Hypothalamus (tissue), 51 donors: ENCODE measurements at regions not wholly inside any gene's neighbourhood (a gene's known extent, or its start where the extent isn't known, plus 50 kb on each side); places are given as distances from the start of the nearest gene placed in this dataset.

ENCODE experiments used
- DNase-seq, 51 donors: peaks; one replicate each; lab custom pipeline; 2025; lab: John Stamatoyannopoulos, UW

DNA sequence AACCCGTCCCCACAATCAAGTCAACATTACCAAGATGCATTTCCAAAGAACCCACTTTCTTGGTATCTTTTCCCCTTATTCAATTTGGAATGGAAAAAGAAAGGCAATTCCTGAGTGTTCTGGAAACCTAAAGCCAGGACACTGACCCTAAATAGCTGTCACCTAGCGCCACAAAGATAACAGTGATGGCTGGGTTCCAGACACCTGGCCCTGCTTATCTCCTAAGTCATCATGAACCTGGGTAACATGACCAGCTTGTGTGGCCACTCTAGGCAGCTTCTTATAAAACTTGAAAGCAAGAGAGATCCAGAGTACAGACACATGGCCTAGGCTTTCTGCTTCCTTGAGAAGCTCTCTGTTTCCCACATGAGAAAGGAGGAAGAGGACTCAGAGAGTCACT, 95.4 kb downstream of the BOD1L2 start:
- DNase-seq = no peak

DNA sequence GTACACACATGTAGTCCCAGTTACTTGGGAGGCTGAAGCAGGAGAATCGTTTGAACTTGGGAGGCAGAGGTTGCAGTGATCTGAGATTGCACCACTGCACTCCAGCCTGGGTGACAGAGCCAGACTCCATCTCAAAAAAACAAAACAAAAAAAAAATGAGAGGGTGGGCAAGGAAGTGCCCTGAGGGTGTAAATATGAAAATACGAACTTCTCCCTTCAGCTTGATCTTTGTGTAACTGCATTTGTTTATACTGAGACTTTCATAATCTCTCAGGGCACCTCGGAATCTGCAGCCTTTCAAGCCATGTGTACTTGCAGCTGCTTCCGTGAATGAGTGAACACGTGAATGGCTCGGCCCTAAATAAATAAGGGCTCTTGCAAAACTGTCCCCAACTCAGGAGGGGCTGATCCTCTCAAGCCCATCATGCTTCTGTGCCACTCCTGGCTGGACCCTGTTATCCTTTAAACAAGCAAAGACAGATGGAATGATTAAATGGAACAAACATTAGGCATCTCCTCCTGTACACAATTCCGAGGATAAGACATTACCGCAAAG, 96.8 kb downstream of the BOD1L2 start:
- DNase-seq = no peak

DNA sequence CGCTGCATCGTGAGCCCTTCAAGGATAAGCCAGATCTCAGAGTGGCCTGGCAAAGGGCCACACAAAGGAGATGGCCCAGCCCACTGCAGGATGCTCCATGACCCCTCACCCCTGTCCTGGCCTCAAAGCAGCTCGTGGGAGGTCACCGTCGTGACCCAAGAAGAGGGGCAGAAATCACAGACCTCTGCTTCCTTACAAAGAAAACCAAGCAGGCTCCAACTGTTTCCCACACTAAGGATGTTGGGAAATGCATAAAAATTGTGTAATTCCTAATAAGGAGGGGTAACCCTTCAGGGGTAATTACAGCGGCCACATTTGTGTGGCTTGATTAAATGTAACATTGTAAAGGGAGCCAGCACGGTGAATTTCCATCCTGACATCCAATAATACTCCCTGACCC, 102.3 kb downstream of the BOD1L2 start:
- no peak for DNase-seq

DNA sequence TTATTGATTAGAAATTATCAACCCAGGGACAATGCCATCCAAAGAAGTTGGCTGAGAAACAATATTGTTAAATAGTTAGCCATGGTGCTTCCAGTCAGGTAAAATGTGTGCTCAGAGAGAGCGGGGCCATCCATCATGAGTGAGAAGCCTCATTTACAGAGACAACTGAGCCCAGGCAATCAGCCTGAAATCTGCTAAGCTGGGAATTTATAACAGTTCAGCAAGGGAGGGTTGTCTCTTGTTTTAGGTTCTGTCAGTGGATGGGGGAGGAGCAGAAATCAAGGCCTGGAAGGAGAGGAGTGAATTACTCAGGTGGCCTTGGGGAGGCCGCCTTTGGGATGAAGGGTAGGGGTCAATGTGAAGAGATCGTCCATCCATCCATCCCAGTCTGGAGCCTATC, 102.5 kb upstream of the ST8SIA3 start:
- no peak for DNase-seq

DNA sequence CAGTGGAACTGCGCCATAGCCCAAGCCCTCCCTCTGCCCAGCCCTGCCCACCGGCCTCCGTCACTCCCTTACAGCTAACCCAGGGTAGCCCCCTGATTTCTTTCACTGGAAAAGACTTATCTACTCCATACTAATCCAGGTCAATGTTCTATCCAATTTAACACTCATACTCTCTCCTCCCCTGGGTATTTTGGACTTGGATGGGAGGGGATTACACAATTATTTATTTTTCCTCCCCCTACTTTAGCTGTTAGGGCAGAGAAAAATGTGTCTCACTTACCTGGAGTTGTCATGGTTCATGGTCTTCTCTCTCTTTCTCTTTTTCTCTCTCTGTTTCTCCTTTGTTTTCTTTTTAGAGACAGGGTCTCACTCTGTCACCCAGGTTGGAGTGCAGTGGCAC, 100.6 kb upstream of the ST8SIA3 start:
- no peak for DNase-seq

DNA sequence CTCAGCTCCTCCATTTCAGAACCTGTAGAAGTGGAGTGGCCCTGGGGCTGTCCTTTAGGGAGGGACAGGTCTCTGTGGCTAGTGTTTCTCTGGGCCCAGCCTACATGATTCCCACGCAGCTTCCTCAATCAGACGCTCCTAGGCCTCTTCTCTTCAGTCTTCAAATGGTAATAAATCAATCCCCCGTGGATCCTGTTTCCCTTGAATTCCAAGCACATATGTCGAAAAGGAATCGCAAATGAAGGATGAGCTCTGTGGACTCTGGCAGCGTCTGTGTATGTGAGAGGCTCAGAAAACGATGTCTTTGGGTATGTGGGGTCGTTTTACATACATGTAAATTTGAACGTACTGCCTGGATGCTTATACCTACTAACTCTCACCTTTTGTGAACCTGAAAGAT, 98.5 kb upstream of the ST8SIA3 start:
- DNase-seq = no peak

DNA sequence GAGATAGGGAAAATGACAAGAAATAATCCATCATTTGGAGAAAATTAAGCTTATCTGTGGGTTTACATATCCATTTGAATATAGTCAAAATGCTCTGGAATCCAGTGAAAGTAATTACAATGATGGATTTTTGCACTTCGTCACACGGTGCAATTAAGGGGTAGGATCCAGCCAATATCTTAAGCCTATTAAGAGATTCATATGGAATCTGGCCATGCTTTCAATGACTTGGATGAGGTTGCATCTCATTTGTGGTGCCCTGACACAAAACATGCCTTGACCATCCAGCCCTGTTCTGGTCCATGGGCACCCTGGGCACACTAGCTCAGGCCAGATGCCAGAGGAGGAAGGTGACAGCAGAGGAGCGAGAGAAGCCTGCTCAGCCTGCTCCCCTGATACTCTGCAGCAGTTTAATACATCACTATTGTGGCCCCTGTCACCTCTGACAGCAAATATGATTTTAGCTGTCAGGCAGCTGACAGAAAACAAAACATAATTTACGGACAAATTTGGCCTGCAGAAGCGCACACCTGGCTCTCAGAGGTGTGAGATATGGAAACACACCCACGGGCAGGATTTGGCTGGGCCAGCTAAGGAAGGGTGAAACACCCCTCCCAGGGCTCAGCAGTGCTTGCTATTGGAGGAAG, 94.1 kb upstream of the ST8SIA3 start:
- DNase-seq = no peak

DNA sequence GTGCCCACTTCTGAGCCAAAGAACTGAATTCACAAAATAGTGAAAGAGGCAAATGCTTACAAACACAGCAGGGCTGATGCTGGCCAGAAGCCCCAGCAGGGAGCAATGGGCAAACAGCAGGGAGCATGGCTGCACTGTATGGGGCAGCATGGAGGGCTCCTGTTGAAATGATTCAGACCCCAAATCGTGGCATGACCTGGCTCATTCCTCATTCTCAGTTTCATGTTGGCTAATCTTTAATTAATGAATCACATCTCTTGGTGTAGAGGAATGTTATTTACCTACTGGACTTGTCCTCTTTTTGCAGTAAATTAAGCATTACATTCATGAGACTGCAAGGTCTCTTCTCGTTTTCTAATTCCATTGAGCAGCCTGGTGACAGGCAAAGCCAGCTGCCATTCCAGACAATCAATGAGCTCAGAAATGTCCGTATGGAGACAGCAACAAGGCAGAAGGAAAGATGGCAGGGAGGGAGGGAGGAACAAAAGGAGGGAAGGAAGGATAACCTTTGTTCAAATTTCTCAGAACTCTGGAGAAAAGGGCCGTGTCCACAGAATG, 84.9 kb upstream of the ST8SIA3 start:
- no peak for DNase-seq

DNA sequence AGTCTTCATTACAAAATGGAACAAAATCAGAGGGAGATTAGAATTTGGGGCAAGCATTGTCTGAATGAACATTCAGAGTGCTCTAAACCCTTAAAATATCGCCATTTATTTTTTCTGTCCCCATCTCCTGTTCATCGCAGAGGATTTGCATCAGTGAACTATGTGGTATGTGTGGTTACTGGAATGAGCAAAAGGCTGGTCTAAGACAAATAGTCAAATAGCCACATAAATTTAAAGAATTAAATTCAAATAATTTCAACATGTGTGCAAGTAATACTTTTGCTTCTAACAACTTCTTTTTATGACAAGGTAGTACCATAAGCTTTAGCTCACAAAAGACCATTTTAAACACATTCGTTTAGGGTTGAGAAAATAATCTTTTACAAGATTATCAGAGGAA, 82.6 kb upstream of the ST8SIA3 start:
- DNase-seq = no peak

DNA sequence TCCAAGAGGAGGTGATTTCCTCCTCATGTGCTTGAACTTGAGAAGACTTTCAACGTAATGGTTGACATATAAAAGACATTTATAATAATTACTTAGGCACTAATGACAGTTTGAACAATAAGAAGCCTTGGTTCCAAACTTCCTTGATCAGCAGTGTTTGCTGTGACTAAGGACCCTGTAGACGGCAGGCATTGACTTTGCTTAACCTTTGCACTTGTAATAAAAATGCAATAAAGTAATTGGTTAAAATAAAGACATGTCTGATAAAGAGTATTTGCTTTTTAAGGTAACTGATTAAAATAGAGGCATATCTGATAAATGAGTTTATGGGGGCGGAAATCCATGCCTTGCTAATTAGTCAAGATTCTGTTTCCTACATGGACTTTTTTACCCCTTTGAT, 82.2 kb upstream of the ST8SIA3 start:
- no peak for DNase-seq

DNA sequence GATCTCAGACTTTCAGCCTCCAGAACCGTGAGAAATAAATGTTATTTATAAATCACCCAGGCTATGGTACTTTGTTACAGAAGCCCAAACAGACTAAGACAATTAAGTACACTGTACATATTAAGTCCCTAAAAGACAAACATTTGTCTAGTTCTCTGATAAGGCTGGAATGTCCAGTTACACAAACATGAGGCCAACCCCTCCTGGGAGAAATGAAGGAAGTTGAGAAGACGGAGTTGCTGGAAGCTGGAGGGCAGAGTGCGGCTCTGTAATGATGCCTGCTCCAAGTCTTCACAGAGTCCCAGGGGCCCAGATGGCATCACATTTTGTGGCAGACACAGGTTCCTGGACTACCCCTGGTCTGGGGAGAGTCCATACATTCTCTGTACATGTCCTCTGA, 79.2 kb upstream of the ST8SIA3 start:
- DNase-seq = no peak

DNA sequence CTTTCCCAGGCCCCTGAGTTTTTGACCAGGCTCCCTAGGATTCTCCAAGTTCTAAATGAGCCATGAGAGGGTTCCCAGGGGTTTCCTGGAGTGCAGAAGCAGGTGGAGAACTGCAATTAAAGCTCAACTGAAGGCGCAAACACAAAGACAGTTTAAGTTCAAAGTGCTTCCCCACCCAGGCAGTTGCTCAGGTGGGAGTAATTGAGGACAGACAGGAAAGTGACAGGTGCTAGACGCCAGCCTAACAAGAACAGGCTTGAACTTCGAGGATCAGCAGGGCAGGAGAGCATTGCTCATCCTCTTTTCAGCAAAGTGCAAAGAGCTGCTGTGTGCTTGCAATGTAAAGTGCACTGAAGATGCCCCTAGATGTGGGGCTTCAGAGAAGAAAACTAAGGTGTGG, 77.2 kb upstream of the ST8SIA3 start:
- DNase-seq = no peak

DNA sequence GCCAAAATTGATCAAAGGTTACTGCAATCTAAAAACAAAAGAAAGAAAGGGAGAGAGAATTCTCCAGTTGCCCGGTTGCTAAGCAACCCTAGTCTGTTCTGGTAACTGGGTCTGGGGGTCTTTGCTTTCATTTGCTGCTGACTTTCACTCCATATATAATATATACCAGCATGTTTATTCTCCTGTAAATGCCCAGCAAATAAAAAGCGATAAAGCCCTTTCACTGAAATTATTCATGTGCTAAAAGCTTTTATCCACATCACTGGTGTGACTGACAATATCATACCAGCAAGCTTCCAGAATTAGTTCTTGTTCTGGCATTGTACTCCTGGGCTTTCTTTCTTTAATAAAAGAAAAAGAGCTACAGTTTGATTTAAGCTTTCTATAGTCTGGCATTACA, 75.5 kb upstream of the ST8SIA3 start:
- DNase-seq = peak in 1 of 51 donors; percentile 9

DNA sequence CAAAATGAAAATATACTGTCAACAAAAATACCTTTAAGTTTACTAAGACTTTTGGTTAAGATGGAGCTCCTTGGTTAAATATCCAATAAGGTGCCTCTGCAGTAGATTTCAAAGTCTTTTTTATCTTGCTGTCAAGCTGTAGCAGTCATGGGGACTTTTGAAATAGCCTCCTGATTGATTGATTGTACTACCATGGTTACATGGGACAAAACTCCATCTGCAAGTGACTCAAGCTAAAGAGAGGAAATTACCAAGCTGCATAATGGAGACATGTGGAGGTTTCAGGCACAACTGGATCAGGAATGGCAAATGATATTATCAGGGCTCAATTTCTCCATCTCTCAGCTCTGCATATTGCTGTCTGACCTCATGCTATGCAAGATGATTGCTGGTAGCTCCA, 73.4 kb upstream of the ST8SIA3 start:
- no peak for DNase-seq

DNA sequence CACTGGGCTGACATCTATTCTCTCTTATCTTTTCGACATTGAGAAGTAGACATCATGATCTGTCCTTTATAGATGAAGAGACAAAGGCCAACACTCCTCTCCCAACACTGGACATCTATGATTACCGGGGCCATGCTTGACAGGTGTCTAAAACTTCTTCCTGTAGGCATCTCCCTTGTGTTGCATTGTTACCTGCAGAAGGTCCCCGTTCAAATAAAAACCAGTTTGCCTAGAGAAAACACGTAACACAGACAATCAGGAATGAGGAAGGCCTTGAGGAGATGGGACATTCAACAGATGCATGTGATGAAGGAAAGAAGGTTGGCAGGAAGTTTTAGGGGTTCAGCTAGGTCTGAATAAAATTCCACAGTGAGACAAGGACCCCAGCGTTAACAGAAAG, 70.8 kb upstream of the ST8SIA3 start:
- DNase-seq = no peak

DNA sequence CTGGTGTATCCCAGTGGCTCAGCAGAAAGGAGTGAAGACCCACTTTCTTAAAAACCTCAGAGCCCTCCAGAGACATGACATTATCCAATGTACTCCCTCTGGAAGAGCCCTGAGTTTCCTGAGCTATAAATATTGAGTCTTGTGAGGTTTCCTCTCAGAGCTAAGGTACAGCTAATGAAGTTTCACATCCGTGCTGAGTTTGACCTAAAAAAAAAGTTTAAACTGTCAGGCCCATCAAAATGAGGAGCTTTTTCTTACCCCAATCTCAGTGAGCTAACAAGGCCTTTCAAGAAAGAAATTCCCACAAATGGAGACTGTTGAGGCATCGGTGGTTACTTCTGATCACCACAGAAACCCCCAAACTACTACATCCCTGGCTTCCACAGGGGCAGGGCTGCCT, 65.4 kb upstream of the ST8SIA3 start:
- DNase-seq = no peak

DNA sequence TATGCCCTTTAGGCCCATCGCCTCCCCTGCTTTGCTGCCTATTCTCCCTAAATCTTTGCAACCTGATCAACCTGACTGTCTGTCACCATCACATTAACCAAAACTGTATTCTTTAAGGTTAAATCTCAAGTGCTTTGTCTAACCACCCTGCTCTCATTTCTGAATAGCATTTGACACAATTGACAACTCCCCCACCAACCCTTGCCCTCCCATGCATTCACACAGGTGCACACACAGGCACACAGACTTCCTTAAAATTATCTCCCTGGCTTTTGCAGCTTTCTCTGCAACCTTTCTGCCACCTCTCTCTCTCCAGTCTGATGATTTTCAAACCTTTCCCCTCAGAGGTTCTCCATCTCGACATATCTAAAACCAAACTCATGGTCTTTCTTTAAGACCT, 64.6 kb upstream of the ST8SIA3 start:
- no peak for DNase-seq

DNA sequence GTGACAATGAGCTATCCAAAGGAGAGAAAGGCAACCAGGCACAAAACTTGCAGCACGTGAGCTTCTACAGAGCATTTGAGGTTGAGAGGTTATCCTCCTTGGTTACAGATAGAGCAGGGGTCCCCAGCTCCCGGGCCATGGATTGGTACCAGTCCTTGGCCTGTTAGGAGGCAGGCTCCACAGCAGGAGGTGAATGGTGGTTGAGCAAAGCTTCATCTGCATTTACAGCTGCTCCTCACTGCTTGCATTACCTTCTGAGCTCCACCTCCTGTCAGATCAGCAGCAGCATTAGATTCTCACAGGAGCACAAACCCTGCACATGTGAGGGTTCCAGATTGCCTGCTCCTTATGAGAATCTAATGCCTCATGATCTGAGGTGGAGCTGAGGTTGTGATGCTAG, 57.8 kb upstream of the ST8SIA3 start:
- no peak for DNase-seq

DNA sequence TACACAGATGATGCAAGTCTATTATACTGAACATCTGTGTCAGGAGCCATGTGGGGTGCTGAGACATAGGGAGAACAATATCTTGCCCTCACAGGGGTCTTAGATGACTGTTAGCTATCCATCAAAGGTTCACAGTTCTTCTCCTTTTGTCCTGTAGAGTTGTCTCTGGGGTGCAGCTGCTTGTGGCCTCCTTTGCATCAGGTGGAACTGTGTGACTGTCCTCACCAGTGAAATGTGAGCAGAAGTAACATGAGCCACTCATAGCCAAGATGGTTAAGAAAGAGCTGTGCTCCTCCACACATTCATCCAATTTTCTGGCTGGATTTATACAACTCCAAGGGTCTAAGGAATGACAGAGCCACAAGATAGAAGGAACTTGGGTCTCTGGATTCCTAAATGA, 56.0 kb upstream of the ST8SIA3 start:
- DNase-seq = no peak

DNA sequence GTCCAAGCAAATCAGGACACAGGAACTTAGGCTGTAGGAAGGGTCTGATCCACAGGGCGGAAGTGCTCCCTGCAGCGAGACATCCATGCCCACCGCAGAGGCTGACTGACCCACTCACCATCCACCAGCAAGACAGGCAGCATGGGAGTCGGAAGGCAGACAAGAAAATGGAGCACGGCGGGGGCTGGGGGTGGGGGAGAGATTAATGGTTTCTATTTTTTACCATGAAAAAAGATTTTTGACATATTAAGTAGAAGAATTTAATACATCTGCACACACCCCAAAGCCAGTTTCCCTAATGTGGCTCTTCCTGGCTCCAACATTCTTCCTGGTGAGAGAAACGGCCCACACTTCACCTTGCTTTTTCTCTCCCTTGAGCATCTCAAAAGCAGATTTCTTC, 55.1 kb upstream of the ST8SIA3 start:
- no peak for DNase-seq

DNA sequence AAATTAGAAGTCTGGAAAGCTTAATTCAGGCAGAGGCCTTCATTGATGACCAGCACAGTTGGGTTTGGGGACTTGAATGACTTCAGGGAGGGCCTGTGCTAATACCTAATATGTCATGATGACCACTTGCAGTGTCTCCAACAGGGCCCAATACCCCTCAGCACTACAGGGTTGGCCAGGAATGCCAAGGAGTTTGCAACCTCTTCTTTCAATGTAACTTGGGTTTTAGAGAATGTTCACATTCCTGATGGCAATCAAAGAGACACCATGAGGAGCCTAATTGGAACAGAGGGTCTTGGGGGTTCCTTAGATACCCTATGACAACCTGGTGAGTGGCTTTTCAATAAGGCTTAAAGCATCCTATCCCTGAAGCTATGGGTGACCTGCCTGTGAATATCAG, 52.4 kb upstream of the ST8SIA3 start:
- no peak for DNase-seq

DNA sequence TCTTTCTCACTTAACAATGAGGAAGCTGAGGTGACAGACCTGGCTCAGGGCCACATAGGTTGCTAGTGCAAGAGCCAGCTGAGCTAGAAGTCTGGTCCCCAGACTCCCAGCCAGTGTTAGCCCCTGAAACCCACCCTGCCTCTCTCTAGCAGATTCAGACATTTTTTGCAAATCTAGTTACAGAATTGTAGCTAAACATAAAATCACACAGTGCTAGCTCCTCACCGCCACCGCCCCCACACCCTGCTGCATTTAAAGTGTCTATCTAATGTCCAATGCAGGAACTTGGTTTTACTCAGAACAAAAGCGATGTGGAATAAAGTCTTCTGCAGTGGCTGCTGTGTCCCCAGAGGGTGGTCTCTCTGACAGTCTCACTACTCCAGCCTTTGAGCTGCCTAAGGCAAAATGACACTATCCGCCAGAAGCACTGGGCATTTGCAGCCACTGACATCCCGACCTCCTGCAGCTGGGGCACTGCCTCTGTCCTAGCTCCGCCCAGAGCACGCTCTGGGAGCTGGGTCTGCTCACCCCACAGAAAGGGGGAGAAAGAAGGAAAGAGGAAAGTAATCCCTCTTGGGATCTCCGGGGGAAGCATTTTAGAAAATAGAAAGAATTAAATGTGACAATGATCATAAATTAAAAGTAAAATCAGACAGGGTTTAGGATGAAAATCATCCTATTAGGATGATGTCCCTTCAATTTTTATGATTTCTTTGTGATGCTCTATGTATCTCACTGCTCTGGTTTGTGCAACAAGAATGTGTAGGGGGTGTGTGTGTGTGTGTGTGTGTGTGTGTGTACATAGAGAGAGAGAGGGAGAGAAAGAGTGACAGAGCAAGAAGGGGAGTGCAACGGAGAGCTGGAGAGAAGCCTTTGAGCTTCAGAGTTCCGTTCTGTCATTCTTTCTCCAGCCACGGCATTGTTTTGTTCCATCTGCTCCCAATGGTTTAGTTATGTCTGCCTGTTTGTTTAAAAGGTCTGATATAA, 50.5 kb upstream of the ST8SIA3 start:
- peak in 1 of 51 donors; percentile 4 for DNase-seq
